Panc1 (cell line): ENCODE measurements at regions not wholly inside any gene's neighbourhood (a gene's known extent, or its start where the extent isn't known, plus 50 kb on each side); places are given as distances from the start of the nearest gene placed in this dataset.
"Not testable (repeated sequence)": the region's sequence is repeated elsewhere in the genome, so short reads cannot be mapped to it uniquely, and the experiment has no call there.

Experiments
- ATAC-seq: fragments of 200-7000 bp; cut with Tn5 transposase; 2 replicates; pipeline ENCODE4 v1.9.1; 2020; ENCODE audit warnings: mild to moderate bottlenecking, moderate library complexity
- BruUV-seq: library from RNA; stranded (reverse); fragments of 400-500 nt; replicated peaks from 2 replicates; lab custom pipeline; 2021; lab: Mats Ljungman, UMichigan
- CTCF ChIA-PET: fragments of 300-600 bp; sonication (Branson Sonifier 250); formaldehyde crosslinking; loops from one replicate; lab custom pipeline; 2022; ENCODE audit warnings: antibody characterized with exemption; lab: Charles Lee
- POLR2A ChIA-PET: fragments of 300-600 bp; sonication (Branson Sonifier 250); formaldehyde crosslinking; loops from one replicate; lab custom pipeline; 2022; ENCODE audit warnings: antibody characterized with exemption; lab: Charles Lee
- DNase-seq: peaks from one replicate; pipeline ENCODE4 v3.0.0-alpha.2; 2010; ENCODE audit warnings: low read depth, low spot score
- H3K27ac ChIP-seq: 2 replicates; pipeline ENCODE4 v1.5.1; 2011; ENCODE audit warnings: mild to moderate bottlenecking, low read length, inconsistent platforms
- H3K27me3 ChIP-seq: fragments of 200-500 bp; sonication (Bioruptor generic); 2 replicates; pipeline ENCODE4 v1.6.0; 2014; ENCODE audit warnings: low read length, inconsistent platforms; ENCODE audit not compliant: control insufficient read depth, insufficient read depth
- H3K36me3 ChIP-seq: fragments of 200-500 bp; sonication (Bioruptor generic); 2 replicates; pipeline ENCODE4 v1.5.1; 2014; ENCODE audit warnings: inconsistent platforms, mild to moderate bottlenecking, low read length, moderate library complexity; ENCODE audit not compliant: control insufficient read depth, insufficient read depth
- H3K4me1 ChIP-seq: 2 replicates; pipeline ENCODE4 v1.5.1; 2011; ENCODE audit warnings: inconsistent platforms, mild to moderate bottlenecking, low read length, moderate library complexity; ENCODE audit not compliant: control insufficient read depth, insufficient read depth
- H3K4me3 ChIP-seq, 2 experiments: 2 replicates each; pipeline ENCODE4 v1.5.1; 2011 to 2012; ENCODE audit warnings: low read depth in 2 of 2, low read length in 2 of 2, mild to moderate bottlenecking in 2 of 2, inconsistent platforms in 1 of 2, moderate library complexity in 1 of 2
- H3K9me3 ChIP-seq: fragments of 200-500 bp; sonication (Bioruptor generic); 2 replicates; pipeline ENCODE4 v1.5.1; 2014; ENCODE audit warnings: low read depth, mild to moderate bottlenecking, inconsistent platforms, low read length, moderate library complexity; ENCODE audit not compliant: control insufficient read depth, insufficient read depth
- POLR2AphosphoS5 ChIP-seq: IDR thresholded peaks from 2 replicates; pipeline ENCODE4 v1.6.1; 2012; ENCODE audit warnings: mild to moderate bottlenecking, low read depth, low read length, moderate library complexity
- SIN3A ChIP-seq: IDR thresholded peaks from 2 replicates; pipeline ENCODE4 v1.6.1; 2012; ENCODE audit warnings: low read depth, mild to moderate bottlenecking, low read length, moderate library complexity, borderline replicate concordance; ENCODE audit not compliant: insufficient read depth
- TCF7L2 ChIP-seq: IDR thresholded peaks from 2 replicates; pipeline ENCODE4 v1.6.1; 2011; ENCODE audit warnings: mild to moderate bottlenecking, low read depth, low read length, inconsistent platforms
- in situ Hi-C: cut with HindIII; loops from 2 replicates; pipeline ENCODE4 v1.10.0; 2016; ENCODE audit warnings: low sequenced_read_pairs, low pct_unique_long_range_greater_than_20kb
- intact Hi-C: fragments of 100-400 bp; cut with micrococcal nuclease; formaldehyde crosslinking; loops from one replicate; pipeline ENCODE4 v1.10.0; 2022; ENCODE audit not compliant: unreplicated experiment
- TF ChIP-seq, protein P1 (sequence below): fragments of 450-650 bp; IDR thresholded peaks from 2 replicates; pipeline ENCODE4 v1.5.1; 2017; ENCODE audit warnings: mild to moderate bottlenecking
- TF ChIP-seq, protein P2 (sequence below), 2 experiments: IDR thresholded peaks; 2 replicates each; pipeline ENCODE4 v1.6.1; 2011 to 2012; ENCODE audit warnings: low read depth in 2 of 2, control low read depth in 1 of 2, low read length in 1 of 2, mild to moderate bottlenecking in 1 of 2, moderate library complexity in 1 of 2; ENCODE audit not compliant: insufficient read depth in 1 of 2

GRCh38 chr4:158122501-158122900 is 50.3 kb downstream of the GASK1B start:
- no peaks in the 10 kb centered on the region for H3K27me3 ChIP-seq
- in situ Hi-C loops (no loop called here), intact Hi-C loops (no loop called here)
- no peaks in the 10 kb centered on the region for H3K9me3 ChIP-seq
- no peak for ATAC-seq
- BruUV-seq, result no TSS peak
- H3K4me1 ChIP-seq, result no peaks in the 10 kb centered on the region
- CTCF ChIA-PET, result no interaction called here
- H3K36me3 ChIP-seq, result no peaks in the 10 kb centered on the region
- no peak overlapping the region for H3K4me3 ChIP-seq
- no peak for DNase-seq
- POLR2A ChIA-PET, result no interaction called here
- TF ChIP-seq, protein P1, sequence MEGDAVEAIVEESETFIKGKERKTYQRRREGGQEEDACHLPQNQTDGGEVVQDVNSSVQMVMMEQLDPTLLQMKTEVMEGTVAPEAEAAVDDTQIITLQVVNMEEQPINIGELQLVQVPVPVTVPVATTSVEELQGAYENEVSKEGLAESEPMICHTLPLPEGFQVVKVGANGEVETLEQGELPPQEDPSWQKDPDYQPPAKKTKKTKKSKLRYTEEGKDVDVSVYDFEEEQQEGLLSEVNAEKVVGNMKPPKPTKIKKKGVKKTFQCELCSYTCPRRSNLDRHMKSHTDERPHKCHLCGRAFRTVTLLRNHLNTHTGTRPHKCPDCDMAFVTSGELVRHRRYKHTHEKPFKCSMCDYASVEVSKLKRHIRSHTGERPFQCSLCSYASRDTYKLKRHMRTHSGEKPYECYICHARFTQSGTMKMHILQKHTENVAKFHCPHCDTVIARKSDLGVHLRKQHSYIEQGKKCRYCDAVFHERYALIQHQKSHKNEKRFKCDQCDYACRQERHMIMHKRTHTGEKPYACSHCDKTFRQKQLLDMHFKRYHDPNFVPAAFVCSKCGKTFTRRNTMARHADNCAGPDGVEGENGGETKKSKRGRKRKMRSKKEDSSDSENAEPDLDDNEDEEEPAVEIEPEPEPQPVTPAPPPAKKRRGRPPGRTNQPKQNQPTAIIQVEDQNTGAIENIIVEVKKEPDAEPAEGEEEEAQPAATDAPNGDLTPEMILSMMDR, result no peak
- H3K27ac ChIP-seq, result no peak overlapping the region

DNA sequence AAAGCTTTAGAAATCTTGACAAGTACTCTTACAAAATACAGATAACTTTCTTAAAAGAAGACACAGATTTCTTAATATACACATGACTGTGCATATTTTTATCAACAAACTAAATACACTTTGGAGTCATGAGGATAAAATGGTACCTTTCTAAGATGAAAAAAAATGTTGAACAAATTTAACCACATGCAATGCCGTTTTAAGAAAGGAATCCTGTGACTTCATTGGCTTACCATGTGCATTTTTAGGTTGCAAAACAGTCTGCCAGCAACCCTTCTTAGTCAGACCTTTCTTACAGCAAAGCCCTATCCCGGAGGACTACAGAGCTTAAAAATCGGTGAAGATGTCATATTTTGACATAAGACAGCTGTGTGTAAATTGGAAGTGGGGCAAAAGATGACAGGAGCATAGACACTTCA is 51.7 kb downstream of the GASK1B start:
- H3K27ac ChIP-seq, result no peak overlapping the region

GRCh38 chr4:158120645-158121151 is 52.1 kb downstream of the GASK1B start:
- BruUV-seq, H3K27ac ChIP-seq, DNase-seq, intact Hi-C loops, H3K27me3 ChIP-seq, H3K4me1 ChIP-seq, H3K4me3 ChIP-seq, H3K9me3 ChIP-seq, POLR2A ChIA-PET, CTCF ChIA-PET, H3K36me3 ChIP-seq, in situ Hi-C loops, ATAC-seq: not testable (repeated sequence)

More for the DNA sequence above, 51.7 kb downstream of the GASK1B start:
- intact Hi-C loops, result no loop called here
- POLR2A ChIA-PET, result no interaction called here
- Histone ChIP-seq H3K4me3 (no peak overlapping the region), H3K4me1 (no peaks in the 10 kb centered on the region), H3K36me3 (no peaks in the 10 kb centered on the region), H3K27me3 (no peaks in the 10 kb centered on the region), H3K9me3 (no peaks in the 10 kb centered on the region)
- ATAC-seq (no peak), DNase-seq (no peak)
- TF ChIP-seq, protein P1, result no peak
- TF ChIP-seq SIN3A, result no peak
- TF ChIP-seq TCF7L2, result no peak
- TF ChIP-seq, protein P2, sequence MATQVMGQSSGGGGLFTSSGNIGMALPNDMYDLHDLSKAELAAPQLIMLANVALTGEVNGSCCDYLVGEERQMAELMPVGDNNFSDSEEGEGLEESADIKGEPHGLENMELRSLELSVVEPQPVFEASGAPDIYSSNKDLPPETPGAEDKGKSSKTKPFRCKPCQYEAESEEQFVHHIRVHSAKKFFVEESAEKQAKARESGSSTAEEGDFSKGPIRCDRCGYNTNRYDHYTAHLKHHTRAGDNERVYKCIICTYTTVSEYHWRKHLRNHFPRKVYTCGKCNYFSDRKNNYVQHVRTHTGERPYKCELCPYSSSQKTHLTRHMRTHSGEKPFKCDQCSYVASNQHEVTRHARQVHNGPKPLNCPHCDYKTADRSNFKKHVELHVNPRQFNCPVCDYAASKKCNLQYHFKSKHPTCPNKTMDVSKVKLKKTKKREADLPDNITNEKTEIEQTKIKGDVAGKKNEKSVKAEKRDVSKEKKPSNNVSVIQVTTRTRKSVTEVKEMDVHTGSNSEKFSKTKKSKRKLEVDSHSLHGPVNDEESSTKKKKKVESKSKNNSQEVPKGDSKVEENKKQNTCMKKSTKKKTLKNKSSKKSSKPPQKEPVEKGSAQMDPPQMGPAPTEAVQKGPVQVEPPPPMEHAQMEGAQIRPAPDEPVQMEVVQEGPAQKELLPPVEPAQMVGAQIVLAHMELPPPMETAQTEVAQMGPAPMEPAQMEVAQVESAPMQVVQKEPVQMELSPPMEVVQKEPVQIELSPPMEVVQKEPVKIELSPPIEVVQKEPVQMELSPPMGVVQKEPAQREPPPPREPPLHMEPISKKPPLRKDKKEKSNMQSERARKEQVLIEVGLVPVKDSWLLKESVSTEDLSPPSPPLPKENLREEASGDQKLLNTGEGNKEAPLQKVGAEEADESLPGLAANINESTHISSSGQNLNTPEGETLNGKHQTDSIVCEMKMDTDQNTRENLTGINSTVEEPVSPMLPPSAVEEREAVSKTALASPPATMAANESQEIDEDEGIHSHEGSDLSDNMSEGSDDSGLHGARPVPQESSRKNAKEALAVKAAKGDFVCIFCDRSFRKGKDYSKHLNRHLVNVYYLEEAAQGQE (IDR thresholded peaks at IDR 0.05; ENCODE audit: insufficient read depth in 1 of 2, low read depth in 2 of 2, low read length in 1 of 2), result no peak
- no peak for TF ChIP-seq POLR2AphosphoS5
- in situ Hi-C loops, result no loop called here
- no TSS peak for BruUV-seq
- CTCF ChIA-PET, result no interaction called here
